Neural crest cell (in vitro differentiated cells): ENCODE measurements at regions not wholly inside any gene's neighbourhood (a gene's known extent, or its start where the extent isn't known, plus 50 kb on each side); places are given as distances from the start of the nearest gene placed in this dataset.

Experiments used
- DNase-seq: peaks from one replicate; pipeline ENCODE4 v3.0.0; 2021; ENCODE audit warnings: low read depth, mixed read lengths, low spot score
- H3K27ac Mint-ChIP-seq: one replicate; pipeline ENCODE4 v1.8.0; 2021; ENCODE audit warnings: mild to moderate bottlenecking, mixed read lengths; ENCODE audit not compliant: unreplicated experiment
- H3K27me3 Mint-ChIP-seq: 2 replicates; pipeline ENCODE4 v1.8.0; 2021; ENCODE audit warnings: low read depth, mild to moderate bottlenecking, mixed read lengths
- H3K36me3 Mint-ChIP-seq: 2 replicates; pipeline ENCODE4 v1.8.0; 2021; ENCODE audit warnings: low read depth, mild to moderate bottlenecking, mixed read lengths
- H3K4me1 Mint-ChIP-seq: 2 replicates; pipeline ENCODE4 v1.8.0; 2021; ENCODE audit warnings: mixed read lengths
- H3K4me3 Mint-ChIP-seq: one replicate; pipeline ENCODE4 v1.8.0; 2021; ENCODE audit warnings: mild to moderate bottlenecking, mixed read lengths
- H3K9me3 Mint-ChIP-seq: 2 replicates; pipeline ENCODE4 v1.8.0; 2021; ENCODE audit warnings: mixed read lengths
- CTCF ChIP-seq: fragments of 200-600 bp; sonication (generic); conservative IDR thresholded peaks from 2 replicates; pipeline ENCODE4 v1.5.0; 2021; ENCODE audit warnings: antibody characterized with exemption, mild to moderate bottlenecking

GRCh38 chr20:4516876-4517275 lies 169.4 kb upstream of the PRNP start:
- Mint-ChIP-seq H3K27me3 (peaks cover 22% of the 10 kb centered on the region), H3K27ac (no peak overlapping the region), H3K4me1 (no peaks in the 10 kb centered on the region), H3K36me3 (no peaks in the 10 kb centered on the region), H3K4me3 (no peak overlapping the region), H3K9me3 (no peaks in the 10 kb centered on the region)
- no peak for TF ChIP-seq CTCF
- no peak for DNase-seq

GRCh38 chr20:4513720-4514119 lies 172.5 kb upstream of the PRNP start:
- no peaks in the 10 kb centered on the region for H3K36me3 Mint-ChIP-seq
- peaks cover 7% of the 10 kb centered on the region for H3K9me3 Mint-ChIP-seq
- peaks cover 17% of the 10 kb centered on the region for H3K27me3 Mint-ChIP-seq
- H3K4me3 Mint-ChIP-seq = no peak overlapping the region
- H3K4me1 Mint-ChIP-seq = no peaks in the 10 kb centered on the region
- no peak for TF ChIP-seq CTCF
- DNase-seq = no peak
- no peak overlapping the region for H3K27ac Mint-ChIP-seq

GRCh38 chr20:4512891-4513550 lies 173.2 kb upstream of the PRNP start:
- no peak for DNase-seq
- Mint-ChIP-seq H3K4me3 (no peak overlapping the region), H3K4me1 (no peaks in the 10 kb centered on the region), H3K9me3 (peaks cover 7% of the 10 kb centered on the region), H3K27ac (no peak overlapping the region), H3K27me3 (peaks cover 16% of the 10 kb centered on the region), H3K36me3 (no peaks in the 10 kb centered on the region)
- TF ChIP-seq CTCF = no peak

GRCh38 chr20:4511776-4512175 lies 174.5 kb upstream of the PRNP start:
- Mint-ChIP-seq H3K27ac (no peak overlapping the region), H3K36me3 (no peaks in the 10 kb centered on the region), H3K4me1 (peaks cover 4% of the 10 kb centered on the region), H3K27me3 (peaks cover 18% of the 10 kb centered on the region), H3K4me3 (no peak overlapping the region), H3K9me3 (peaks cover 7% of the 10 kb centered on the region)
- DNase-seq = no peak
- TF ChIP-seq CTCF = no peak

GRCh38 chr20:4509825-4510522 lies 176.3 kb upstream of the PRNP start:
- H3K4me1 Mint-ChIP-seq = peaks cover 4% of the 10 kb centered on the region
- TF ChIP-seq CTCF = no peak
- no peak overlapping the region for H3K4me3 Mint-ChIP-seq
- peaks cover 7% of the 10 kb centered on the region for H3K9me3 Mint-ChIP-seq
- no peaks in the 10 kb centered on the region for H3K36me3 Mint-ChIP-seq
- DNase-seq = no peak
- H3K27me3 Mint-ChIP-seq = peaks cover 22% of the 10 kb centered on the region
- H3K27ac Mint-ChIP-seq = no peak overlapping the region
